Islet precursor cell (in vitro differentiated cells): ENCODE measurements at regions not wholly inside any gene's neighbourhood (a gene's known extent, or its start where the extent isn't known, plus 50 kb on each side); places are given as distances from the start of the nearest gene placed in this dataset.
A peak's percentile ranks its signal among the peaks of the same experiment; 100 is the strongest.

Experiments used
- DNase-seq: peaks from one replicate; pipeline ENCODE4 v3.0.0-alpha.2; 2018

GRCh38 chr12:14153803-14154202, 172.4 kb upstream of the GRIN2B start:
- no peak for DNase-seq

- no peak for DNase-seq
Measured at GRCh38 chr12:14156606-14157005, 175.2 kb upstream of the GRIN2B start.

GRCh38 chr12:14157088-14157747, 175.8 kb upstream of the GRIN2B start:
- DNase-seq: no peak

GRCh38 chr12:14164266-14164665, 182.9 kb upstream of the GRIN2B start:
- DNase-seq: no peak

GRCh38 chr12:14167005-14167628, 185.7 kb upstream of the GRIN2B start:
- peak; percentile 77 for DNase-seq

GRCh38 chr12:14169281-14169680, 187.9 kb upstream of the GRIN2B start:
- no peak for DNase-seq

- DNase-seq: no peak
Measured at GRCh38 chr12:14171106-14171505, 189.7 kb upstream of the GRIN2B start.

- DNase-seq: no peak
Measured at GRCh38 chr12:14175206-14175605, 190.3 kb upstream of the ATF7IP start.

GRCh38 chr12:14185427-14186192, 179.9 kb upstream of the ATF7IP start:
- DNase-seq: peak; percentile 78

GRCh38 chr12:14186193-14186502, 179.3 kb upstream of the ATF7IP start:
- no peak for DNase-seq

GRCh38 chr12:14187002-14187401, 178.5 kb upstream of the ATF7IP start:
- no peak for DNase-seq

- DNase-seq: no peak
Measured at GRCh38 chr12:14187966-14188365, 177.5 kb upstream of the ATF7IP start.

- DNase-seq: no peak
Measured at GRCh38 chr12:14188744-14189143, 176.7 kb upstream of the ATF7IP start.

- no peak for DNase-seq
Measured at GRCh38 chr12:14190694-14191093, 174.8 kb upstream of the ATF7IP start.

GRCh38 chr12:14191612-14192011, 173.9 kb upstream of the ATF7IP start:
- no peak for DNase-seq

- DNase-seq: no peak
Measured at GRCh38 chr12:14193639-14194038, 171.8 kb upstream of the ATF7IP start.

- no peak for DNase-seq
Measured at GRCh38 chr12:14194572-14194971, 170.9 kb upstream of the ATF7IP start.

- DNase-seq: no peak
Measured at GRCh38 chr12:14199455-14200198, 165.9 kb upstream of the ATF7IP start.

GRCh38 chr12:14200598-14200997, 164.9 kb upstream of the ATF7IP start:
- DNase-seq: no peak

GRCh38 chr12:14201291-14201690, 164.2 kb upstream of the ATF7IP start:
- DNase-seq: no peak

- DNase-seq: peak; percentile 95
Measured at GRCh38 chr12:14207905-14208551, 157.5 kb upstream of the ATF7IP start.

- no peak for DNase-seq
Measured at GRCh38 chr12:14211947-14212387, 153.5 kb upstream of the ATF7IP start.

GRCh38 chr12:14213542-14213941, 151.9 kb upstream of the ATF7IP start:
- DNase-seq: no peak
